Tibial nerve (tissue), 4 donors: ENCODE measurements at regions not wholly inside any gene's neighbourhood (a gene's known extent, or its start where the extent isn't known, plus 50 kb on each side); places are given as distances from the start of the nearest gene placed in this dataset.

ENCODE experiments used
- DNase-seq, 2 donors: peaks; one replicate each; pipeline ENCODE4 v3.0.0-alpha.2; 2019; ENCODE audit warnings: low spot score in 2 of 2
- H3K27ac ChIP-seq, 4 donors: fragments of 200-600 bp; sonication (generic) in 3 of 4; one replicate each; pipeline ENCODE4 v1.5.1; 2017 to 2019; ENCODE audit warnings: mild to moderate bottlenecking in 1 of 4
- H3K27me3 ChIP-seq, 2 donors: fragments of 200-600 bp; sonication (generic) in 1 of 2; one replicate each; pipeline versions ENCODE4 v1.5.1 to v1.6.0; 2017 to 2019
- H3K36me3 ChIP-seq, 3 donors: fragments of 200-600 bp; sonication (generic); one replicate each; pipeline ENCODE4 v1.5.1; 2018 to 2019
- H3K4me1 ChIP-seq, 4 donors: fragments of 200-600 bp; sonication (generic) in 3 of 4; one replicate each; pipeline ENCODE4 v1.5.1; 2017 to 2019
- H3K4me3 ChIP-seq, 4 donors: fragments of 200-600 bp; sonication (generic) in 3 of 4; one replicate each; pipeline ENCODE4 v1.5.1; 2017 to 2019; ENCODE audit warnings: mild to moderate bottlenecking in 1 of 4, moderate library complexity in 1 of 4
- H3K9me3 ChIP-seq, 4 donors: fragments of 200-600 bp; sonication (generic) in 3 of 4; one replicate each; pipeline ENCODE4 v1.5.1; 2017 to 2019
- EP300 ChIP-seq, 2 donors: sonication (generic); formaldehyde crosslinking; IDR thresholded peaks; one replicate each; pipeline ENCODE4 v1.6.1; 2017; ENCODE audit warnings: antibody characterized with exemption in 2 of 2, mild to moderate bottlenecking in 1 of 2
- POLR2A ChIP-seq, 2 donors: fragments of 450-650 bp; IDR thresholded peaks; one replicate each; pipeline ENCODE4 v1.6.1; 2017; ENCODE audit warnings: antibody characterized with exemption in 2 of 2, mild to moderate bottlenecking in 2 of 2, moderate library complexity in 2 of 2
- WGBS, 2 donors: methylation state at CpG; one replicate each; pipeline ENCODE4 v1.1.5; 2018; 5-methylcytosine and 5-hydroxymethylcytosine counted together
- TF ChIP-seq, protein P1 (sequence below), 5 experiments: fragments of 200-600 bp in 3 of 5; fragments of 450-650 bp in 2 of 5; sonication (generic) in 3 of 5; IDR thresholded peaks; one replicate each; pipeline ENCODE4 v1.5.1; 2016 to 2019; ENCODE audit warnings: antibody characterized with exemption in 5 of 5, mild to moderate bottlenecking in 3 of 5, moderate library complexity in 2 of 5

- H3K4me1 ChIP-seq = no peaks in the 10 kb centered on the region
- H3K36me3 ChIP-seq = no peaks in the 10 kb centered on the region
- no peak overlapping the region for H3K27ac ChIP-seq
- TF ChIP-seq POLR2A (IDR thresholded peaks at IDR 0.05) = no peak
- TF ChIP-seq, protein P1, sequence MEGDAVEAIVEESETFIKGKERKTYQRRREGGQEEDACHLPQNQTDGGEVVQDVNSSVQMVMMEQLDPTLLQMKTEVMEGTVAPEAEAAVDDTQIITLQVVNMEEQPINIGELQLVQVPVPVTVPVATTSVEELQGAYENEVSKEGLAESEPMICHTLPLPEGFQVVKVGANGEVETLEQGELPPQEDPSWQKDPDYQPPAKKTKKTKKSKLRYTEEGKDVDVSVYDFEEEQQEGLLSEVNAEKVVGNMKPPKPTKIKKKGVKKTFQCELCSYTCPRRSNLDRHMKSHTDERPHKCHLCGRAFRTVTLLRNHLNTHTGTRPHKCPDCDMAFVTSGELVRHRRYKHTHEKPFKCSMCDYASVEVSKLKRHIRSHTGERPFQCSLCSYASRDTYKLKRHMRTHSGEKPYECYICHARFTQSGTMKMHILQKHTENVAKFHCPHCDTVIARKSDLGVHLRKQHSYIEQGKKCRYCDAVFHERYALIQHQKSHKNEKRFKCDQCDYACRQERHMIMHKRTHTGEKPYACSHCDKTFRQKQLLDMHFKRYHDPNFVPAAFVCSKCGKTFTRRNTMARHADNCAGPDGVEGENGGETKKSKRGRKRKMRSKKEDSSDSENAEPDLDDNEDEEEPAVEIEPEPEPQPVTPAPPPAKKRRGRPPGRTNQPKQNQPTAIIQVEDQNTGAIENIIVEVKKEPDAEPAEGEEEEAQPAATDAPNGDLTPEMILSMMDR (IDR thresholded peaks at IDR 0.05) = no peak
- no peak for TF ChIP-seq EP300 (IDR thresholded peaks at IDR 0.05)
- no peak for DNase-seq
- 87 to 92% methylated on average over 8 of the region's 8 CpGs for WGBS, 2 donors
- no peaks in the 10 kb centered on the region for H3K27me3 ChIP-seq
- peaks cover 0 to 3% (median 0%) of the 10 kb centered on the region in 4 donors for H3K9me3 ChIP-seq
- H3K4me3 ChIP-seq = no peak overlapping the region
Observed at GRCh38 chr7:54915870-54916598, 102.8 kb upstream of the EGFR start.

GRCh38 chr7:54917613-54918391 is 101.0 kb upstream of the EGFR start:
- H3K36me3 ChIP-seq = no peaks in the 10 kb centered on the region
- no peak overlapping the region for H3K27ac ChIP-seq
- no peak overlapping the region for H3K4me3 ChIP-seq
- no peaks in the 10 kb centered on the region for H3K4me1 ChIP-seq
- no peak for DNase-seq
- no peaks in the 10 kb centered on the region for H3K27me3 ChIP-seq
- TF ChIP-seq, protein P1 (IDR thresholded peaks at IDR 0.05) = no peak
- TF ChIP-seq EP300 (IDR thresholded peaks at IDR 0.05) (no peak), POLR2A (IDR thresholded peaks at IDR 0.05) (no peak)
- H3K9me3 ChIP-seq = no peaks in the 10 kb centered on the region
- 77 to 87% methylated on average over 5 of the region's 5 CpGs for WGBS, 2 donors

- H3K4me3 ChIP-seq = no peak overlapping the region
- TF ChIP-seq POLR2A (IDR thresholded peaks at IDR 0.05) (no peak), EP300 (IDR thresholded peaks at IDR 0.05) (no peak)
- TF ChIP-seq, protein P1 (IDR thresholded peaks at IDR 0.05) = no peak
- no peaks in the 10 kb centered on the region for H3K27me3 ChIP-seq
- H3K27ac ChIP-seq = no peak overlapping the region
- 51 to 61% methylated on average over 3 of the region's 3 CpGs for WGBS, 2 donors
- no peak for DNase-seq
- no peaks in the 10 kb centered on the region for H3K36me3 ChIP-seq
- H3K9me3 ChIP-seq = peaks cover 0 to 10% (median 0%) of the 10 kb centered on the region in 4 donors
- H3K4me1 ChIP-seq = no peaks in the 10 kb centered on the region
Observed at GRCh38 chr7:54921116-54921515, 97.7 kb upstream of the EGFR start.

GRCh38 chr7:54931532-54931931 is 87.3 kb upstream of the EGFR start:
- no peak for DNase-seq
- WGBS, 2 donors = 93 to 100% methylated on average over 1 of the region's 1 CpG
- no peak overlapping the region for H3K27ac ChIP-seq
- peaks cover 0 to 34% (median 2%) of the 10 kb centered on the region in 4 donors for H3K9me3 ChIP-seq
- TF ChIP-seq, protein P1 (IDR thresholded peaks at IDR 0.05) = no peak
- TF ChIP-seq POLR2A (IDR thresholded peaks at IDR 0.05) = no peak
- TF ChIP-seq EP300 (IDR thresholded peaks at IDR 0.05) = no peak
- no peak overlapping the region for H3K4me3 ChIP-seq
- no peaks in the 10 kb centered on the region for H3K36me3 ChIP-seq
- H3K4me1 ChIP-seq = peaks cover 0 to 7% (median 3%) of the 10 kb centered on the region in 4 donors
- H3K27me3 ChIP-seq = no peaks in the 10 kb centered on the region
